GM12892 (cell line): ENCODE measurements at regions not wholly inside any gene's neighbourhood (a gene's known extent, or its start where the extent isn't known, plus 50 kb on each side); places are given as distances from the start of the nearest gene placed in this dataset.

Source experiments
- DNase-seq: peaks from one replicate; pipeline ENCODE4 v3.0.0; 2011; ENCODE audit not compliant: insufficient read length
- FAIRE-seq: peaks from 2 replicates; lab custom pipeline; 2011; peaks lifted over from hg19 to GRCh38; lab: Jason Lieb, UNC
- POLR2A ChIP-seq: IDR thresholded peaks from 2 replicates; pipeline ENCODE4 v1.6.1; 2011; ENCODE audit warnings: low read depth, low read length, control low read depth
- POLR2AphosphoS5 ChIP-seq: IDR thresholded peaks from 2 replicates; pipeline ENCODE4 v1.6.1; 2011; ENCODE audit warnings: low read depth, low read length, control low read depth
- TAF1 ChIP-seq: IDR thresholded peaks from 2 replicates; pipeline ENCODE4 v1.6.1; 2011; ENCODE audit warnings: low read depth, mild to moderate bottlenecking, control low read depth, low read length, borderline replicate concordance

GRCh38 chr5:165720901-165721300, 2215.5 kb downstream of the MAT2B start:
- DNase-seq (no peak), FAIRE-seq (no peak)
- TF ChIP-seq TAF1 (no peak), POLR2A (no peak), POLR2AphosphoS5 (no peak)

- FAIRE-seq (no peak), DNase-seq (no peak)
- TF ChIP-seq POLR2A (no peak), TAF1 (no peak), POLR2AphosphoS5 (no peak)
These were observed 2217.0 kb downstream of the MAT2B start for GRCh38 chr5:165722401-165722800.

- no peak for DNase-seq
- TF ChIP-seq TAF1 (no peak), POLR2A (no peak), POLR2AphosphoS5 (no peak)
- FAIRE-seq = no peak
These were observed 2218.5 kb downstream of the MAT2B start for GRCh38 chr5:165723931-165724330.

- DNase-seq (no peak), FAIRE-seq (no peak)
- TF ChIP-seq POLR2A = no peak
- TF ChIP-seq TAF1 = no peak
- TF ChIP-seq POLR2AphosphoS5 = no peak
These were observed 2223.0 kb downstream of the MAT2B start for GRCh38 chr5:165728425-165728824.

- DNase-seq (no peak), FAIRE-seq (no peak)
- TF ChIP-seq POLR2A = no peak
- TF ChIP-seq TAF1 = no peak
These were observed 2230.0 kb downstream of the MAT2B start for GRCh38 chr5:165735388-165735787.

- DNase-seq (no peak), FAIRE-seq (no peak)
- TF ChIP-seq POLR2A (no peak), POLR2AphosphoS5 (no peak), TAF1 (no peak)
These were observed 2233.8 kb downstream of the MAT2B start for GRCh38 chr5:165739079-165739741.

- TF ChIP-seq POLR2A (no peak), POLR2AphosphoS5 (no peak), TAF1 (no peak)
- DNase-seq (no peak), FAIRE-seq (no peak)
These were observed 2252.4 kb downstream of the MAT2B start for GRCh38 chr5:165757791-165758190.

- TF ChIP-seq POLR2AphosphoS5 (no peak), TAF1 (no peak), POLR2A (no peak)
- no peak for DNase-seq
- no peak for FAIRE-seq
These were observed 2269.7 kb downstream of the MAT2B start for GRCh38 chr5:165775111-165775510.

- DNase-seq (no peak), FAIRE-seq (no peak)
- TF ChIP-seq TAF1 (no peak), POLR2AphosphoS5 (no peak), POLR2A (no peak)
These were observed 2274.1 kb downstream of the MAT2B start for GRCh38 chr5:165779505-165779904.

- no peak for TF ChIP-seq POLR2AphosphoS5
- TF ChIP-seq POLR2A = no peak
- TF ChIP-seq TAF1 = no peak
- DNase-seq (no peak), FAIRE-seq (no peak)
These were observed 2275.5 kb downstream of the MAT2B start for GRCh38 chr5:165780901-165781300.

GRCh38 chr5:165781738-165782137, 2276.3 kb downstream of the MAT2B start:
- FAIRE-seq (no peak), DNase-seq (no peak)
- TF ChIP-seq TAF1 (no peak), POLR2A (no peak), POLR2AphosphoS5 (no peak)

- no peak for TF ChIP-seq POLR2AphosphoS5
- TF ChIP-seq POLR2A = no peak
- TF ChIP-seq TAF1 = no peak
- FAIRE-seq = no peak
These were observed 2277.6 kb downstream of the MAT2B start for GRCh38 chr5:165783024-165783423.

GRCh38 chr5:165786073-165786472, 2280.7 kb downstream of the MAT2B start:
- FAIRE-seq (no peak), DNase-seq (no peak)
- no peak for TF ChIP-seq TAF1
- TF ChIP-seq POLR2A = no peak
- TF ChIP-seq POLR2AphosphoS5 = no peak

More at GRCh38 chr5:165783024-165783423, 2277.6 kb downstream of the MAT2B start:
- no peak for DNase-seq

- FAIRE-seq (no peak), DNase-seq (no peak)
- TF ChIP-seq TAF1 = no peak
These were observed 2289.7 kb downstream of the MAT2B start for GRCh38 chr5:165795073-165795472.
